HepG2 (cell line): ENCODE measurements at regions not wholly inside any gene's neighbourhood (a gene's known extent, or its start where the extent isn't known, plus 50 kb on each side); places are given as distances from the start of the nearest gene placed in this dataset.
A peak's percentile ranks its signal among the peaks of the same experiment; 100 is the strongest.

ENCODE experiments used
- AGO2 ChIP-seq: fragments of 200-400 bp; formaldehyde crosslinking; optimal IDR thresholded peaks from 2 replicates; pipeline ENCODE3; 2017; ENCODE audit warnings: mild to moderate bottlenecking, low read depth, low read length, moderate library complexity
- CC2D1A ChIP-seq: sonication (generic); formaldehyde crosslinking; IDR thresholded peaks from 2 replicates; pipeline ENCODE4 v1.8.1; 2023; ENCODE audit warnings: mild to moderate bottlenecking, missing genetic modification reagents
- DDIT3 ChIP-seq: sonication (generic); formaldehyde crosslinking; IDR thresholded peaks from 2 replicates; pipeline ENCODE4 v1.4.0; 2020; ENCODE audit warnings: mild to moderate bottlenecking, missing genetic modification reagents
- DMAP1 ChIP-seq: IDR thresholded peaks from 2 replicates; pipeline ENCODE4 v1.6.1; 2016
- EED ChIP-seq: sonication (generic); formaldehyde crosslinking; IDR thresholded peaks from 2 replicates; pipeline ENCODE4 v1.5.0; 2020; ENCODE audit warnings: mild to moderate bottlenecking, missing genetic modification reagents
- FOXP4 ChIP-seq: sonication (generic); formaldehyde crosslinking; IDR thresholded peaks from 2 replicates; pipeline ENCODE4 v1.4.0; 2020; ENCODE audit warnings: missing genetic modification reagents
- HNF1A ChIP-seq, 2 experiments: sonication (generic) in 1 of 2; formaldehyde crosslinking in 1 of 2; IDR thresholded peaks; 2 replicates each; pipeline versions ENCODE4 v1.4.0 to v1.6.1; 2016 to 2020; ENCODE audit warnings: borderline replicate concordance in 1 of 2, low read depth in 1 of 2, mild to moderate bottlenecking in 1 of 2, missing genetic modification reagents in 1 of 2
- HNRNPLL ChIP-seq: fragments of 200-400 bp; formaldehyde crosslinking; IDR thresholded peaks from 2 replicates; pipeline ENCODE4 v1.6.1; 2017; ENCODE audit warnings: mild to moderate bottlenecking, low read depth, low read length; ENCODE audit not compliant: poor library complexity, severe bottlenecking
- HNRNPUL1 ChIP-seq: fragments of 200-400 bp; formaldehyde crosslinking; IDR thresholded peaks from 2 replicates; pipeline ENCODE4 v1.6.1; 2017; ENCODE audit warnings: low read depth, mild to moderate bottlenecking, low read length, moderate library complexity
- HOXA9 ChIP-seq: sonication (generic); formaldehyde crosslinking; IDR thresholded peaks from 2 replicates; pipeline ENCODE4 v1.8.1; 2022; ENCODE audit warnings: missing genetic modification reagents, mild to moderate bottlenecking, moderate library complexity, borderline replicate concordance
- ISL2 ChIP-seq: sonication (generic); formaldehyde crosslinking; IDR thresholded peaks from 2 replicates; pipeline ENCODE4 v1.5.0; 2020; ENCODE audit warnings: missing genetic modification reagents
- NAIF1 ChIP-seq: sonication (generic); formaldehyde crosslinking; IDR thresholded peaks from 2 replicates; pipeline ENCODE4 v1.5.0; 2020; ENCODE audit warnings: mild to moderate bottlenecking, missing genetic modification reagents, borderline replicate concordance
- NR2F6 ChIP-seq, 2 experiments: IDR thresholded peaks; 2 replicates each; pipeline ENCODE4 v1.6.1; 2016; ENCODE audit warnings: antibody characterized with exemption in 1 of 2, mild to moderate bottlenecking in 1 of 2
- SMAD1 ChIP-seq: sonication (generic); formaldehyde crosslinking; IDR thresholded peaks from 2 replicates; pipeline ENCODE4 v1.4.0; 2020; ENCODE audit warnings: missing genetic modification reagents, low read depth, mild to moderate bottlenecking, borderline replicate concordance
- ZGPAT ChIP-seq: IDR thresholded peaks from 2 replicates; pipeline ENCODE4 v1.6.1; 2016; ENCODE audit warnings: mild to moderate bottlenecking
- ZNF234 ChIP-seq: sonication (generic); formaldehyde crosslinking; conservative IDR thresholded peaks from 2 replicates; pipeline ENCODE4 v1.5.1; 2020; ENCODE audit warnings: mild to moderate bottlenecking, missing genetic modification reagents
- ZNF275 ChIP-seq: sonication (generic); formaldehyde crosslinking; IDR thresholded peaks from 2 replicates; pipeline ENCODE4 v1.8.0; 2022; ENCODE audit warnings: missing genetic modification reagents, mild to moderate bottlenecking, inconsistent platforms, borderline replicate concordance
- ZNF709 ChIP-seq: sonication (generic); formaldehyde crosslinking; IDR thresholded peaks from 2 replicates; pipeline ENCODE4 v1.5.0; 2020; ENCODE audit warnings: mild to moderate bottlenecking, missing genetic modification reagents

- TF ChIP-seq HNF1A (IDR thresholded peaks at IDR 0.05; ENCODE audit: low read depth) (peak; percentile 72; the same call in 1 of the 2 replicates), HNF1A (CRISPR knock-in tag; IDR thresholded peaks at IDR 0.05; ENCODE audit: borderline replicate concordance) (peak; percentile 88), FOXP4 (0 out of 2 replicates have a peak, but pooled peaks have one; percentile 10), NAIF1 (CRISPR knock-in tag) (no peak), HNRNPUL1 (no peak), HOXA9 (CRISPR knock-in tag) (no peak), DMAP1 (CRISPR knock-in tag) (peak; percentile 54; the same call in 1 of the 2 replicates), DDIT3 (CRISPR knock-in tag) (no peak), ZNF275 (no peak), AGO2 (no peak), SMAD1 (0 out of 2 replicates have a peak, but pooled peaks have one; percentile 41), CC2D1A (CRISPR knock-in tag) (no peak), ZGPAT (CRISPR knock-in tag) (peak; percentile 49; the same call in 1 of the 2 replicates), ZNF234 (CRISPR knock-in tag) (no peak), ZNF709 (CRISPR knock-in tag) (no peak), ISL2 (no peak), EED (CRISPR knock-in tag) (no peak), HNRNPLL (peak; percentile 44), NR2F6 (IDR thresholded peaks at IDR 0.05) (no peak), NR2F6 (CRISPR knock-in tag; IDR thresholded peaks at IDR 0.05) (peak; percentile 59; the same call in 1 of the 2 replicates)
Observed at GRCh38 chr13:22848539-22849052, 332.2 kb upstream of the SGCG start (continued).
